ENCODE measurements at regions not wholly inside any gene's neighbourhood (a gene's known extent, or its start where the extent isn't known, plus 50 kb on each side); places are given as distances from the start of the nearest gene placed in this dataset.

DNA sequence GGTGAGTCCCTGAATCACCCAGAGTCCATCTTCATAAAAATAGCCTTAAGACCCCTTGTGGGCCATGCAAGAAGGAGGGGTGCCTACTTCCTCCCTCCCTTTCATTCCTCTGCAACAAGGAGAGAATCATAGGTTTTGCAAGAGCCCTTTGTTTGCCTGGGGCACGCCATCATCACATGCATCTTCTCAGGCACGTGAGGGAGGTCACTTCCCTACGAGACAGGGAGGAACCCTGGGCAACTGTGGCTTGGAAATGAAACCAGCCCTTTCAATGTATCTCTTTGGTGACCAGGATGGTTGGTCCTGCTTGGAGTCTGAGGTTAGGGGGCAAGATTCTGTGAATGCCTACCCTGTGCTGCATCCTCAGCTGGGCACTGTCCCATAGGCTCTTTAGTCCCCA lies 194.8 kb downstream of the MAFB start:
- Histone ChIP-seq H3K27me3 (ENCODE audit: control insufficient read depth in 1 of 2, insufficient read depth in 2 of 2, low read length in 2 of 2) (no peaks in the 10 kb centered on the region), H3K4me1 (ENCODE audit: insufficient read depth, low read length) (no peaks in the 10 kb centered on the region), H3K27ac (ENCODE audit: low read depth in 1 of 2, low read length in 2 of 2) (no peak overlapping the region), H3K4me3 (ENCODE audit: low read length) (no peak overlapping the region), H3K9me3 (ENCODE audit: control insufficient read depth in 1 of 2, insufficient read depth in 1 of 2, low read length in 2 of 2) (no peaks in the 10 kb centered on the region), H3K36me3 (ENCODE audit: insufficient read depth, low read length) (no peaks in the 10 kb centered on the region)
- POLR2A ChIA-PET, result no interaction called here
- DNase-seq, result peak in 3 of 14 experiments; percentile 5 to 71 (median 59)
- H3K9me3 Mint-ChIP-seq, result no peaks in the 10 kb centered on the region
- intact Hi-C loops (cut with DNase I, micrococcal nuclease), result no loop called here
- TF ChIP-seq, protein P1, sequence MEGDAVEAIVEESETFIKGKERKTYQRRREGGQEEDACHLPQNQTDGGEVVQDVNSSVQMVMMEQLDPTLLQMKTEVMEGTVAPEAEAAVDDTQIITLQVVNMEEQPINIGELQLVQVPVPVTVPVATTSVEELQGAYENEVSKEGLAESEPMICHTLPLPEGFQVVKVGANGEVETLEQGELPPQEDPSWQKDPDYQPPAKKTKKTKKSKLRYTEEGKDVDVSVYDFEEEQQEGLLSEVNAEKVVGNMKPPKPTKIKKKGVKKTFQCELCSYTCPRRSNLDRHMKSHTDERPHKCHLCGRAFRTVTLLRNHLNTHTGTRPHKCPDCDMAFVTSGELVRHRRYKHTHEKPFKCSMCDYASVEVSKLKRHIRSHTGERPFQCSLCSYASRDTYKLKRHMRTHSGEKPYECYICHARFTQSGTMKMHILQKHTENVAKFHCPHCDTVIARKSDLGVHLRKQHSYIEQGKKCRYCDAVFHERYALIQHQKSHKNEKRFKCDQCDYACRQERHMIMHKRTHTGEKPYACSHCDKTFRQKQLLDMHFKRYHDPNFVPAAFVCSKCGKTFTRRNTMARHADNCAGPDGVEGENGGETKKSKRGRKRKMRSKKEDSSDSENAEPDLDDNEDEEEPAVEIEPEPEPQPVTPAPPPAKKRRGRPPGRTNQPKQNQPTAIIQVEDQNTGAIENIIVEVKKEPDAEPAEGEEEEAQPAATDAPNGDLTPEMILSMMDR (IDR thresholded peaks at IDR 0.05), result no peak
- CTCF ChIA-PET, result no interaction called here
- ATAC-seq (ENCODE audit: poor library complexity), result no peak
- no peaks in the 10 kb centered on the region for H3K36me3 Mint-ChIP-seq (ENCODE audit: low read depth)
- H3K4me3 Mint-ChIP-seq, result no peak overlapping the region
- no peak overlapping the region for H3K27ac Mint-ChIP-seq
- no peaks in the 10 kb centered on the region for H3K4me1 Mint-ChIP-seq (ENCODE audit: low read depth)
- peaks cover 16% of the 10 kb centered on the region for H3K27me3 Mint-ChIP-seq

DNA sequence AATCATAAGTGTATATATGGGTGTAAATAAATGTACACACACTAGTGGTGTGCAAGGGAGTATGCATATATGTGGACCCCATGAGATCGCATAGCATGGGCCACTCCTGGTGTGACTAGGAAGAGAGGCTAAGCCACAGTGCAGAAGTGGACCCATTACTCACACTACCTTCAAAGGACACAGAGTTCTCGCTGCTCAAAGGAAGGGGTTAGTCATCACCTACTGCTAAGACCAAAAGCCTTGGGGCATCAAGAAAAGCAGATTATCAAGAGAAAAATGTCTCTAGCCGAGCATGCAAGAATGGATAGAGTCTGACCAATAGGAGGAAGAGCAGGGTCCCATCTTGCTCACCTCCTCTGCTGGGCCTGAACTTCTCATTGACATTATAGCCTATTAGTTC lies 195.5 kb downstream of the MAFB start:
- no peaks in the 10 kb centered on the region for H3K36me3 Mint-ChIP-seq (ENCODE audit: low read depth)
- intact Hi-C loops (cut with DNase I, micrococcal nuclease), result no loop called here
- peaks cover 0 to under 1% of the 10 kb centered on the region in 2 experiments for H3K27me3 ChIP-seq (ENCODE audit: control insufficient read depth in 1 of 2, insufficient read depth in 2 of 2, low read length in 2 of 2)
- no peak overlapping the region for H3K27ac ChIP-seq (ENCODE audit: low read depth in 1 of 2, low read length in 2 of 2)
- peaks cover 16% of the 10 kb centered on the region for H3K27me3 Mint-ChIP-seq
- DNase-seq (peak in 2 of 14 experiments; percentile 51 to 63), ATAC-seq (ENCODE audit: poor library complexity) (no peak)
- POLR2A ChIA-PET, result no interaction called here
- H3K27ac Mint-ChIP-seq, result no peak overlapping the region
- CTCF ChIA-PET, result no interaction called here
- H3K9me3 Mint-ChIP-seq, result no peaks in the 10 kb centered on the region
- no peaks in the 10 kb centered on the region for H3K9me3 ChIP-seq (ENCODE audit: control insufficient read depth in 1 of 2, insufficient read depth in 1 of 2, low read length in 2 of 2)
- no peaks in the 10 kb centered on the region for H3K36me3 ChIP-seq (ENCODE audit: insufficient read depth, low read length)
- TF ChIP-seq, protein P1 (IDR thresholded peaks at IDR 0.05), result no peak
- H3K4me3 Mint-ChIP-seq, result no peak overlapping the region
- no peak overlapping the region for H3K4me3 ChIP-seq (ENCODE audit: low read length)
- no peaks in the 10 kb centered on the region for H3K4me1 Mint-ChIP-seq (ENCODE audit: low read depth)
- H3K4me1 ChIP-seq (ENCODE audit: insufficient read depth, low read length), result no peaks in the 10 kb centered on the region

DNA sequence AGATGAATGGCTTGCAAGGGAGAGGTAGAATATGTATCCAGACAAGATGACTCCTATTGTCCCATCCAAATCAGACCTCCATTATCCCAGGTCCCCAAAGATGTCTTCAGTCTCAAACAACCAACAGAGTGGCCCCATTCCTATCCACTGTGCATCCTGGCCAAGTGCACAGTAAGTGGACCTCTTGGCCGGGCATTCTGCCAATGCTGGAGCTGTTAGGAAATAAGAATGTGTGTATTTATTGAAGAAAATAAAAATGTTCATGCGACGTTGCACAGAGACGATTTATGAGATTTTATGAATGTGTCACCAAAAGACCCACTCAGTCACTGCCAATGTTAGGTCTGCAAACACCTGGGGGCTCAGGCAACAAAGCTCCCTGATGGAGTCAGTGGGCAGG lies 196.0 kb downstream of the MAFB start:
- no peaks in the 10 kb centered on the region for H3K4me1 ChIP-seq (ENCODE audit: insufficient read depth, low read length)
- TF ChIP-seq, protein P1 (IDR thresholded peaks at IDR 0.05), result no peak
- Mint-ChIP-seq H3K4me1 (ENCODE audit: low read depth) (no peaks in the 10 kb centered on the region), H3K27me3 (peaks cover 16% of the 10 kb centered on the region), H3K9me3 (no peaks in the 10 kb centered on the region), H3K36me3 (ENCODE audit: low read depth) (no peaks in the 10 kb centered on the region), H3K4me3 (no peak overlapping the region), H3K27ac (no peak overlapping the region)
- intact Hi-C loops (cut with DNase I, micrococcal nuclease), result no loop called here
- H3K36me3 ChIP-seq (ENCODE audit: insufficient read depth, low read length), result no peaks in the 10 kb centered on the region
- no peak overlapping the region for H3K4me3 ChIP-seq (ENCODE audit: low read length)
- no peaks in the 10 kb centered on the region for H3K9me3 ChIP-seq (ENCODE audit: control insufficient read depth in 1 of 2, insufficient read depth in 1 of 2, low read length in 2 of 2)
- CTCF ChIA-PET, result no interaction called here
- H3K27me3 ChIP-seq (ENCODE audit: control insufficient read depth in 1 of 2, insufficient read depth in 2 of 2, low read length in 2 of 2), result peaks cover 0 to 3% of the 10 kb centered on the region in 2 experiments
- H3K27ac ChIP-seq (ENCODE audit: low read depth in 1 of 2, low read length in 2 of 2), result no peak overlapping the region
- no peak for ATAC-seq (ENCODE audit: poor library complexity)
- POLR2A ChIA-PET, result no interaction called here
- no peak for DNase-seq
